Activated T-cell treated with anti-CD3 and anti-CD28 coated beads for 4 hours (primary cell): ENCODE measurements at regions not wholly inside any gene's neighbourhood (a gene's known extent, or its start where the extent isn't known, plus 50 kb on each side); places are given as distances from the start of the nearest gene placed in this dataset.

Source experiments
- DNase-seq: peaks from one replicate; pipeline ENCODE4 v3.0.0-alpha.2; 2020

DNA sequence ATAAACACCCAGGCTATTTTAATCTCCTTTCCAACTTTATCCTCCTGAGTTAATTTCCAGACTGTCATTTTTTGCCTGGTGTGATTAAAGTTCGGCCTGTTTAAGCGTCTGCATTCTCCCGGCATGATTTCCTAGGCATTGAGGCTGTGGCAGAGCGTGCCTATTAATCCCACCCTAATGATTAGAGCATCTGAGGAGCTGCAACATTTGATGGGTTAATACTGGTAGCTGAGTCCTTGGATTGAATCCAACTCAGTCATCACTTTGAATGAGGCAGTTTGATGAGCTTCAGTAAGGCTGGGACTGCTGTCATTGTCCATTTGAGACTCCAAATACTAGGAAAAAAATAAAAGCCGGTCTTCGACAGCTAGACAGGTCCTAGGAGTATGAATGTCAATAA lies 882.5 kb downstream of the SLC4A3 start:
- no peak for DNase-seq

DNA sequence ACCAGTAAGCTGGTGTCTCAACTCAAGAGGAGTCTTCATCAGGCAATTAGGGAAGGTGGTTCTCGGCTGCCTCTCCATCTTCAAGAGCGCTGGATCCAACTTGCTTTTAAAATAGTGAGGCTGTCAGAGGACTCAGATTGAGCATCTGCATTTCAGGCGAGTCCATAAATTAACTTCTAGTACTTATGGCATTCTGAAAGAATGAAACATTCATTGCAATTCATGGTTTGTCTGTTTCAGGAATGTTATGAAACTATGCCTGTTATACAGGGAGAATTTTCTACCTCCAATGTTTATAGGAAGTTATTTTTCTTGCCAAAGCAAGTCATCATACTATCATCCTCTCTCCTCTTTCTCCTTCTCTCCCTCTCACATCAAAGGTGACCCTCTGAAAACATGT lies 883.2 kb downstream of the SLC4A3 start:
- DNase-seq = no peak

DNA sequence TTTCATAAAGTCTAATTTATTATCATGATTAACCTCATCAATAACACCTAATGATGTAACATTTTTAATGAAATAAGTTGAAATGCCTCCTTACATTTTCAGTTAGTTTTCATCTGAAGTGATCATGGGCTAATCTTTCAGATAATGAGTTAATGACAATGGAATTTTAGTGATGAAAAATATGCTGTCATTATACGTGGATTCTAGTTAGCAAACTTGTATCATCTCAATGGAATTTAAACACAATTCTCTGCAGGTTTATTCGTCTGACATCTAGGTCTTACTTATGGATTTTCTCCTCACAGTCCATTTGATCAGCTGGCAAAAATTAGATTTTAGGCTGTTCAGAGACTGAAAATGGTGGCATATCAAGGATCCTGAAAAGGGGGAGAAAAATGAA lies 885.0 kb downstream of the SLC4A3 start:
- DNase-seq = no peak

DNA sequence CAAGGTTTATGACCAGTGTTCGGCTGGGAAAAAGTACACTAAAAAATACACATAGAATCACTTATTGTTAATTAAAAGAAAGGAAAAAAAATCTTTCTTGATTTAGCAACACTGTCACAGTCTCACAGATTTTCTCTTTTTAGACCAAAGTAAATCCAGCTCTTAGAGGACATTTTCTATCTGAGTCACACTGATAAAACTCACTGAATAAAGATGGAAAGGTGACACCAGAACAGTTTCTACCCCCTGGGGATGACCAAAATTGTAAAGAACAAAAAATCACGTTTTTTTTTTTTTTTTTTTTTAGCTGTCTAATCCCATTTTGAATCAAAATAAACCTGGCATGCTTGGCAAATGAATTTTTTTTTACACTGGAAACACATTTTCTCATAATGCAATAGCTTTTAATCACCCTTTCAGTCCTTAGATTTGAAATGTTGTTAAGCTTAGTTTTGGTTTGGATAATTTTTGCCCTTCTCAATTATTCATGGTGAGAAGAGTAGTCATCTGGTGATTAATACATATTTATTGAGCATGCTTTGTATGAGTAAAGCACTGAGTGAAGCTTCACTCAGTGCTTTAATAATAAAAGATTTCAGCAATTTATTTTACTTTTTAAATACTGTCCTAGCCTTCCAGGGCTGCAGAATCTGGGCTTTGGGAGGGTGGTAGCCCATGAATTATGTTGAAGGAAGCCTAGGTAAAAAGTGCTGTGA lies 886.3 kb downstream of the SLC4A3 start:
- DNase-seq = no peak

DNA sequence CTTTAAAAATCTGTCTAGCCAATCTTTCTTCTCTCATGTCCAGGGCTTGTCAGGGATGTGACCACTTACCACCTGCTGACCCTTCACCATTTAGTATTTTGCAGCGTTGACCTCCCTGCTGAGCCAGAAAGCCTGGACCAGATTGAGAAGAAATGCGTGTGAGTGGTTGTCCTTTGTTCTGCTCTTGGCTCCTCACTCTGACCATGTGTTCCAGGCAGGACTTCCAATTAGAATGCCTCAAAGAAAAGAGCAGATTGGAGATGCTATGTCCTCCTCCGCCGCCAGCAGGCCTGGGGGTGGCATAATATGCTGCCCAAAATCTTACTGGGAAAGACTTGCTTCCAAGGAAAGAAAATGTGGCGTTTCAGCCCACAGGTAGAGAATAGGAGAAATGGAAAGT lies 894.1 kb downstream of the SLC4A3 start:
- no peak for DNase-seq

DNA sequence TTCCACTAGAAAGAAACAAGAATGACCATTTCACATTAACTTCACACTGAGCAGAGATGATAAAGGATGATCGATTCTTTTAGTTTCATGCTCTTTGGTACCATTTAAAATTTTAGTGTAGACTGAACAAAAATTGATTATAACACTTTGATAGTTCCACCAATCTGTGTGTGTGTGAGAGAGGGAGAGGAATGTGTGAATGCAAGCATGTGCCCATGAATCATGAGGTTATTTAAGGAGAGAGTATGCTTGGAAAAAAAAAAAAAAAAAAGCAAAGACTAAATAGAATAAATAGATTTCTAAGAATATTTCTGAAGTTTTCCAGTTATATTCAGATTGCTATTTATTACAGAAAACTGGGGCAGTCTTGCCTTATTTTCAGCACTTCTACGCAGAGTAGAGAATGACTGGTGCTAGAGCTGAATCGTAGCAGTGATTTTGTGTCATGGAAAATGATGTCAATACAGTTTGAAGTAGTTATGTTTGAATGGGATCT lies 900.8 kb downstream of the SLC4A3 start:
- DNase-seq = no peak

DNA sequence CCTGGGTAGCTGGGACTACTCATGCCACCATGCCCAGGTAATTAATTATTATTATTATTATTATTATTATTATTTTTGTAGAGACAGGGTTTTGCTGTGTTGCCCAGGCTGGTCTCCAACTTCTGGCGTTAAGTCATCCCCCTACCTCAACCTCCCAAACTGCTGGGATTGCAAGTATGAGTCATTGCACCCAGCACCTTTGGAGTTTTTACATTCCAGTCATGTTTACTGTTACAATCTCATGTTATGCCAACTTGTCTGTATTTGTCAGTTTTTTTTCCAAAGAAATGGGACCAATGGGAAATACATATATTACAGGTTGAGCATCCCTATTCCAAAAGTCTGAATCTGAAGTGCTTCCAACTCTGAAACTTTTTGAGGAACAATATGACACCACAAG lies 903.8 kb downstream of the SLC4A3 start:
- DNase-seq = no peak

DNA sequence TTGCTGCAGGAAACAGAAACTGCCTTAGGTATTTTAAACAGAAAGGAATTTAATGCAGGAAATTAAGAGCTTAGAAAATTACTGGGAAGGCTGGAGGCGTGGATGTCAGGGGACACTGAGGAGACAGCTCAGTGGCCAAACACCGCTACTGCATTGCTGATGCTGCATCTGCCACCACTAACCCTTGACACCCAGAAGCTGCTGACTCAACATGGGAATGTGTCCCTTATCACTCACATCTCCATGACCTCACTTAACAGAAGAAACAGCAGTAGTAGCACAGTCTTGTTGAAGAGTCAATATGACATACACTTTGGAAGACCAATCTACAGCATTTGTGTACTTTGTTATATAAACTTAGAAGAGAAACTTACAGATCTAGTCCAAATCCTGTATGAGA lies 906.1 kb downstream of the SLC4A3 start:
- DNase-seq = no peak

DNA sequence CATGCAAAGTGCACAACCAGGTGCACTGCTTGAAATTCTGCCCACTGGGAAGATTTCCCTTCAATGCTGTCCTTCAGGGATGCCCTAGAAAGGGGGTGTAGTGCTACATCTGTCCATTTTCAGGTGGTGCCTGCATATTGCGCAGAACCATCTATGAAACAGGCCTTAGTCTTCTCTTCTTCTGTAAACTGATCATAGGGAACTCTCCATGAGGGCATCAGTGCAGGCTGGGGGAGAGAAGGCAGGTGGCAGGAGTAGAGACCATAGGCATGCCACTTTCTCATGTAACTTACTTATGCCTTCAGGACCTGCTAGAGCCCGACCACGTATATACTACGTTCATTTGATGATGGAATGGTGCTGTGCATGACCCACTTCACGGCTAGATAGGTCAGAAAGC lies 912.1 kb downstream of the SLC4A3 start:
- no peak for DNase-seq

DNA sequence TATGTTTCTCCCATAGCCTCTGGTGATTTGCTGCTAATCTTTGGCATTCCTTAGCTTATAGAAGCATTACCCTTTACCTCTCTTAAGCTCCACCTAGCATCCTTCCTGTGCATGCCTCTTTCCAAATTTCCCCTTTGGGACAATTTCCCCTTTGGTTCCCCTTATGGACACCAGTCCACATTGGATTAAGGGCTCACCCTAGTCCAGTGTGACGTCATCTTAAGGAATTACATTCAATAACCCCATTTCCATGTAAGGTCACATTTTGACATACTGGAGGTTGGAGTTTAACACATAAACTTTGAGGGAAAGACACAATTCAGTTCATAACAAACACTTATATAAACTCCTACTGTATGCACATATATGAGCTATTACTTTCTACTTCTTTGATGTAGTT lies 916.6 kb downstream of the SLC4A3 start:
- no peak for DNase-seq

DNA sequence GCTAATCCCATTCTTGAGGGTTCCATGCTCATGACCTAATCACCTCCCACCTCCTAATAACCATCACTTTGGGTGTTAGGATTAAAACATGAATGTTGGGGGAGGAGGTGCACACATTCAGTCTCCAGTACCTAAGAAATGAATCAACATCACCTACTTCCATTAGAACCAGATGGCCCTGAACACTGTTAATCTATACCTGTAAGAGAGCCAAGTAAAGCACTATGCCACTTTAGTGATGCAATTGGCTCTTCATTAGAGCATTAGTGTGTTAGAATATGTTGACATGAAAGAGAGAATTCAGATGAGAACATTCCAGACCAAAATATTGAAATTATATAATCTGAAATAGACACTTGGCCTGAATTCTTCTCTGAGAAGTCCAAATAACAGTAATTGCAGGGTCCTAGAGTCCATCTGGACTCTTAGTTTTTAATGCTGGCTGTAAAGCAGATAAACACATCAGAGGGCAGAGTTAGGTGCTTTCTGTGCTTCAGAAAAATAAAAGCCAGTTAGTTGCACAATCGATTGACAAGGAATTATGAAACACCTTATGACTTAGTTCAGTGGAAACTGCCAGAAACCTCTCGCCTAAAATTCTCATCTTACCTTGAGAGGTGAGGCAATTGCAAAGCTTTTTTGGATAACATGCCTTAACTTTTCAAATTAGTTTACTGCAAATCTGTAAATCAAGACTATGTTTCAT lies 923.7 kb downstream of the SLC4A3 start:
- no peak for DNase-seq

DNA sequence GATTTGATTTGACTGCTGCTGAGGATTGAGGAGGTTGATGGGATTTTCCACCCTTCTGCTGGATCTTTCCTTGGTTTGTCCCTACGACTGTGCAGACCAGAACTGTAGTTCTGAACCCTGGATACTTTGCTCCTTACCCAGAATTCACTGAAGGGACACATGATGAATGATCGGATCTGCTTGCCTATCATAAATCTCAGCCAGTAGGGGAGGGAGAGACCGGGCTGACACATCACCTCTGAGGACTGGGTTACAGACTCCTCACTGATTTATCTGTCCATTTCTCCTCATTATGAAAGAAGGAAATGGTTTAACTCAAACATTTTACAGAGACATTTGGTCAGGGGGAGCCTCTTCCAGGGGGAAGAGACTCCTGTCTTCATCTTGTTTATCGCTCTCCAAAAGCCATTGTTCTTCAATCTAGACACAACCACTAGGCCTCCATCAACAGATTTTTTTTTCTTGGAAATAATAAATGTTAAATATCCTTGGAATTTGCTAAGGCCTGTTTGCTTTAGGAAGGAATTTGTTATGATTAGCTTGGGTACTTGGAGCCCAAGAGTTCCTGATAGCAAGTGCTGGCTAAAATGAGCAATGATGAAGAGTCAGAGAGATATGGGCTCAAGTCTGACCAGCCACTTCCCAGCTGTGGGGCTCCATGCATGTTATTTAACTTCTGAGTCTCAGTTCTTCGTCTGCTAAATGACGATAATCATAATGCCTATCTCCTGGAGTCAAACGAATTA lies 925.5 kb downstream of the SLC4A3 start:
- no peak for DNase-seq

DNA sequence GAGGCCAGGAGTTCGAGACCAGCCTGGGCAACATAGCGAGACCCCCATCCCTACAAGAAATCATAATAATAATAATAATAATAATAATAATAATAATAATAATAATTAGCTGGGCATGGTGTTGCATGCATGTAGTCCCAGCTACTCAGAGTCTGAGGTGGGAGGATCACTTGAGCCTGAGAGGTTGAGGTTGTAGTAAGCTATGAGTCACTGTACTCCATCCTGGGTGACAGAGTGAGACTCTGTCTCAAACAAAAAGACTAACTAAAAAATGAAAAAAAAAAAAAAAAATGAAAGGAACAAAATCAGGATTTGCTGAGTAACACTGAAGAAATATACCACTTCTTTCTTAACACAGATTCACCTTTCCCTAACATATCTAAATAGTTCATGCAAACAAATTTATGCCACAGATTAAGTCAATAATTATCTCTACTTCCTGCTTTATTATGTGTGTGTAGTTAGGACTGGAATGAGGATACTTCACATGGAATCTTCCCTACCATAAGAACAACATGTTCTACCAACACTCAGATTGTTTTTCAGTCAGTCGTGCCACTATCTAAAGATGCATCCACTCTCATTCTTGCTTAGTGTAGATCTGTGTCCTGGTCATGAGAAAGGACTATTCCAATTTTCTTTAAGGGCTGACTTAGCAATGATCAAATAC lies 928.7 kb downstream of the SLC4A3 start:
- no peak for DNase-seq

DNA sequence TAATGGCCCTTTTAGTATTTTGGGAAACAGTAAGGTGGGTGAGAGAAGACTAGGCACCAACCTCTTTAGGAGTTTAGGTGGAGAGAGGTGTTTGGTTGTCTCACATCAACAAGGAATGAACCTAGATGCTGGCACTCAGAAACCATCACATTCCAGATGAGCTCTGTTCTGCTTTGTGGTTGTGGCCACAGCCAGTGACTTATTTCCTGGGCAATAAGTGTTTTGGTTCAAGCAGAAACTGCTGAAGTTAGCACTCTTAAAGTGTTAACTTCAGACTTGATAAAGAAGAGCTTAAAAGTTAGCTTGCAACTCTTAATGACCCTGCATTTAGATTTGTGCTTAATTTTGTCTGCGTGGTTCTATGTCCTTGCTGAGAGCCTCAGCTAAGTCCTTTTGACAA lies 929.2 kb downstream of the SLC4A3 start:
- DNase-seq = no peak

DNA sequence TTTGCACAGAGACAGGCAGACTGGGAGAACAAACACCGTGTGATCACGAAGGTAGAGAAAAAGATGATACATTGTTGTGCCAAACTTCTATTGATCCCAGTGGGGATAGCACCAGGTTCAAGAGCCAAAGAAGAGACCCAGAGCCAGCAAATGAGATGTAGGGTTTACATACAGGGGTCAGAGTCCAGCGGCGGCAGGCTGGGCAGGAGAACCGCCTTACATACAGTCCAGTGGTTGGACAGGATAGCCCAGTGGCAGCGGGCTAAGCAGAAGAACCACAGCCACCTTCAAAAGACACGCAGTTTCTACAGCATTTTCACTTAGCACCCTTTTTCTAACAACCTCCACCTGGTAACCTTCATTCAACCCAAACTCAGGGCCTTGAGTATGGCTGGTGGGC lies 932.8 kb downstream of the SLC4A3 start:
- DNase-seq = no peak

DNA sequence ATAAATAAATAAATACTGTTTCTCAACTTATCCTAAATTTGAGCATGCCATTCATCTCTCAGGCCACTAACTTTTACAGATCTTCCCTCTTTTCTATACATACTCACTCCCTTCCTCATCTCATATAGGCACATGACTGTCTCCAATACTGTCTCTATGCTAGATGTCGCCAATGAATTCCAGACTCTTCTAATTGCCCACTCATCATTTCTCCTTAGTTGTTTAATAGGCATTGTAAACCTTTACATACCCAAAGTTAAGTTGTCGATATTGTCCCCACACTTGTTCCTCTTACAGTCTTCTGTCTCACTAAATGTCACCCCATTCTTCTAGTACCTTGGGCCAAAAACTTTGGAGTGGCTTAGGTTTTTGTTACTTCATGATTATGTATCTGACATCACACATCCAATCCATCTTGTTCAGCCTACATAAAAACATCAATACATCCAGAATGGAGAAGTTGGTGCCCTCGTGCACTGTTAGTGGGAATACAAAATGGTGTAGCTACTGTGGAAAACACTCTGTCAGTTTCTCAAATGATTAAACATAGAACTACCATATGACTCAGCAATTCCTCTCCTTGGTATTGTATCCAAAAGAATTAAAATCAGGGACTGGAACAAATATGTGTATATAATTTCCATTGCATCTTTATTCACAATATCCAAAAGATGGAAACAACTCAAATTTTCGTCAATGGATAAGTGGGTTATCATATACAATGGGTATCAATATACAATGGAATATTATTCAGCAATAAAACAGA lies 935.1 kb downstream of the SLC4A3 start:
- DNase-seq = no peak

DNA sequence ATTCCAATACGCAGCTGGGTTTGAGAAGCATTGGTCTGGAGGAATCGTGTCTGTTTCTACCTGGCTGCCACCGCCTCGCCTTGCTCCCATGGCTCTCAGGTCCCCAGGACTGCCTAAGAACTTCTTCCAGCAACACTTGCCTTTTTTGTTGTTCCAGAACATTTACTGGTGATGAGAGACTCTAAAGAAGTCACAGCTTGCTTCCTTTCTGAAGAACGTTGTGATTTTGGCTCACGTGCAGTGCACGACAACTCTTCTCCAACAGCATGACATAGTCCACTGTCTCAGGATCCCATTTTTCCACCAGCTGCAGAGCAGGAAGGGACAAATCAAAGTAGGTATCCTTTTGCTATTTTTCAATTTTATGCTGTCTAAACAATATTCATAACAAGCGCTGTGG lies 940.9 kb downstream of the SLC4A3 start:
- no peak for DNase-seq

DNA sequence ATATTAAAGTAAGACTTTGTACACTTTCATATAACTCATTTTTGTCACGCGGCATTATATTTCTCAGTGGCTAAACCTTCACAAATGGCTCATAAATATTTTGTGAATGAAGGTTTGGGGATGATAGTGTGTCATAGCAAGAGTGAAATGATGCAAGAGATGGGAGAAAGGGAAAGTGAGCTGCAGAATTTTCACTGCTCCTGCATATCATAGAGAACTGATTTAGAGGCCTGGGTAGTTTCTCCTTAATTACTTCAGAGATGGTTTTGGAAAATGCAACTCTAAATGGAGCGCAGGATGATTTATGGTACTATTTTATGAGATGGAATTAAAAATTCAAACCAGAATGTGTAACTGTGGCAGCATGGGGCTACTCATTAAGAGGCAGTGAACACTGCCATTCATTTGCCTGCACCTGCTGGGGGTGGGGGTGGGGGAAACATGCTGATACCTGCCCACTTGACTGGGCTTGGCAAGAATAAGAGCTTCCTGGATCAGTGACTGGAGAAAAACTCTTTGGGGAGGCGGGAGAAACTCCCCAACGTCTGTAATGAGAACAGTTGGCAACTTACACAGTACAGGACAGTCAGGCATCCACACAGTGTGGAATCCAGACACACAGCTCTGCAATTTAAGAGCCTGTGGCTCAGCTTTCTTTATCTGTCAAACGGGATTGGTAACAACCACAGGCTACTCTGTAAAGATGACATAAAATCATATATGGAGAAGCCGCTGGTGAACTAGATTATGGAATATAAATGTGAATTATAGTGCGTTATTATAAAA lies 941.9 kb downstream of the SLC4A3 start:
- DNase-seq = no peak

DNA sequence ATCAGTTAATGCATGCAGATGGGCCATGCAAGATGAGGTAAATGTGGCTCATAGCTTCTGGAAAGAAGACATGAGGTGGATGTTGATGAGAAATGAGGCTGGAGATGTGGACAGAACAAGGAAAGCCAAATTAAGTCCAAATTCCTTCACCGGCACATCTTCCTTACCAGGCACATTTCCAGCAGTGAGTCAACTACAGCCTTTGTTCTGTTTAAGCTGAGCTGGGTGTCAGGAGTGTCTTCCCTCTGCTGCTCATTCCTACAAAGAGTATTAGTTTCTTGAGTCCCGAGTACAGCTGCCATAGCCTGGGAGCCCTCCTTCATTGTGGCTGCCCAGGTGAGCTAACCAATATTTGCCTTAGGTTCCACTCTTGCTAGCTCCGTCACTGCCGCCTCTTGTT lies 945.0 kb downstream of the SLC4A3 start:
- no peak for DNase-seq

DNA sequence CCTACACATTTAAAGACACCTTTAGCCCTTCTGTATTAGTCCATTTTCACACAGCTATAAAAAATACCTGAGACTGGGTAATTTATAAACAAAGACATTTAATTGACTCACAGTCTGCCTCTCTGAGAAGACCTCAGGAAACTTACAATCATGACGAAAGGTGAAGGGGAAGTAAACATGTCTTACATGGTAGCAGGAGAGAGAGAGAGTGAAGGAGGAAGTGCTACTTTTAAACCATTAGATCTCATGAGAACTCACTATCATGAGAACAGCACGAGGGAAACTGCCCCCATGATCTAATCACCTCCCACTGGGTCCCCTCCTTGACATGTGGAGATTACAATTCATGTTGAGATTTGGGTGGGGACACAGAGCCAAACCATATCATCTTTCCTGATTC lies 946.6 kb downstream of the SLC4A3 start:
- DNase-seq = no peak

DNA sequence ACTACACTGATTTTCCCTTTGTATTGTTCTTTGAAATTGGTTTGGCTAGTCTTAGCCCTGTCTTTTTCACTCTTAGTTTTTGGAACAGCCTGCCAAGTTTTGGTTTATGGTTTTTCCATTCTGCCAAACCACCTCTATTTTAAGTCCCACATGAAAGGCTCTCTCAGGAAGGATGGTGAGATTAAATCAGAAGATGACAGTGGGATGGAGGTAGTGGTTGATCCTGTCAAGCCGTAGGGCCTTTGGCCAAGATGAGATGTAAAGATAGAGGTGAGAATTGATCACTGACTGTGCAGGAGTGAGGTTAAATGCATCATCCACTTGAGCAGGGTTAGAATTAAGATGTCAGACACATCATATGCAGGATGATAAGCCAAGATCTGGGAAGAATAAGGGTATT lies 948.5 kb downstream of the SLC4A3 start:
- no peak for DNase-seq

DNA sequence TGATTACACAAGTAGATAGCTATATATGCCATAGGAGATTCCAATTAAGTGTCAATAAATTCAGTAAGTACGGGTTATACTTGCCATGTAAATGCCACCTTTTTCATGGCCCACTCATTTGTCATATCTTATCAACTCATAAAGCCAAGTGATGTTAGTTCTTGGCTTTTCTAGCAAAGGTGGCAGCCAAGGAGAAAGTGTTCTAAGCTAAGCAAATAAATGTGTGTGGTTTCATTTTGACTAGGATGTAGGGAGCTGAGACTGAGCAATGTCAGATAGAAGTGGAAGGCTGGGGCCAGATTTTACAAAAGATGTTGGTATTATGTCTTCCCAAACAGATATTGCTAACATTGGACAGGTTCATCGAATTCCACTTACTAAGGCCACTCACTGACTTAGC lies 952.0 kb downstream of the SLC4A3 start:
- DNase-seq = no peak
